GM18873 (cell line): ENCODE measurements at regions not wholly inside any gene's neighbourhood (a gene's known extent, or its start where the extent isn't known, plus 50 kb on each side); places are given as distances from the start of the nearest gene placed in this dataset.

Source experiments
- ATAC-seq: cut with Tn5 transposase; IDR thresholded peaks from one replicate; pipeline ENCODE4 v1.9.1; 2021; ENCODE audit warnings: mild to moderate bottlenecking, moderate library complexity, moderate number of reproducible peaks; ENCODE audit not compliant: unreplicated experiment, low FRiP score

DNA sequence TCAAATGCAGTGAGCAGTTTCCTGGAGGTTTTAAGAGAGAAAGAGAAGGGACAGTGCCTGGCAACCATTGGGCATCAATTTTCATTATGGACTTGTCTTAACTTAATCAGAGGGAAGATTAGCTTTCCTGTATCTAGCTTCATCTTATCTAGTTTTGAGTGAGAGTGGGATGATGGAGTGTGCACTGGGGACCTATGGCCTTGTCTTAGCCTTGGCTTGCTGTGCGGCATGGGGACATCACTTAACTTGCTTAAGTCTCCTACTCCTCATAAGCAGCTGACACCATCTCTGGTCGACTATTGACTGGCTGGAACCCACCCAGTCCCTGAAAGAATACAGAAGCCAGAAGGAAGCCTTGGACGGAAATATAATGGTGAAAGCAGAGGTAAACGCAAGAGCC, 344.0 kb downstream of the SOX11 start:
- no peak for ATAC-seq

DNA sequence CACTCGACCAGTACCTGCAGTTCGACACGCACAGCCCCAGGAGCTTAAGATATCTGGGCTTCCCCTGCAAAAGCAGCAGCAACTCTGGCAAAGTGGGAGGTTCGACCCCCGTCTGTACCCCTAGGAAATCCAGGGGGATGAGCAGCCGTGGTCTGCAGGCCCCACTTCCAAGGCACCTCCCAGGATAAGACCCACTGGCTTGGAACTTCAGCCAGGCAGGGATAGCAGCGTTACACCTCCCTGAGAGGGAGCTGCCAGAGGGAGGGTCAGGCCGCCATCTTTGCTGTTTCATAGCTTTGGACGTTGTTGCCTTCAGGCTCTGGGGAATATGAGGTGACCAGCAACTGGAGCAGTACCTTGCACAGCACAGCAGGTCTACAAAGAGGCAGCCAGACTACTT, 351.1 kb downstream of the SOX11 start:
- ATAC-seq, result no peak

DNA sequence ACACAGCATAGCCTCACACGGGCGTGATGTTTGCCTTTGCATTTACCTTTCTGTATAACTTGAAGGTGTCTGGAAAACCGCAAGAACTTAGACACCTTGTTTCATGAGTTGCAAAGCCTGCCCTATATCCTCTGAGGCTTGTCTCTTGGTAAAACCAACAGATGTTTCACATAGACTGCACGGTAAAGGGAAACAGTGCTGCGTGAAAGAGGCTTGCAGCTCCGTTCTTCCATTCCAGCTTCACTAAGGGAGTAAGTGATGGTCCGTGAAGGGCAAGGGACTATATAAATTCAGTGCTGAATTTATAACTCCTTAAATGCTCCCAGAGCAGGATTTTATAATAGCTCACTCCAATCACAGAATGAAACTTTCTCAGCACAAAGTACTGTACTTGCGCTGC, 360.5 kb downstream of the SOX11 start:
- no peak for ATAC-seq

DNA sequence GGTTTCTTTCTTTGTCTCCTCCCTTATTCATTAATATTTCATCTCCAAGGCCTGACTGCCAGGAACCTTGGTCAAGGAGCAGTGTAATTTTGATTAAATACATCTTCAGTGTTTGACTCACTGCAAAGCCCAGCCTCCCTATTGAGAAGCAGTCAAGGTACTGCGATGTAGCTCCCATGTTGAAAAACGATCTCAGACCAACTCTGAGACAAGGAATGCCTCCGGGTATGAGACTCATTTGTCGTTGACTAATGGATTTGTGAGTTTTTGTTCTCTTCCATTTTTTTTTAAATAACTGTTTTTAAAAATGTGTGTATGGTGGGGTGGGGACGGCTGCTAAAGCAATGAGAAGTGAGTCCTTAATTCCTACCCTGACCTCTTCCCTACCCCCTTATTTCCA, 361.6 kb downstream of the SOX11 start:
- no peak for ATAC-seq

DNA sequence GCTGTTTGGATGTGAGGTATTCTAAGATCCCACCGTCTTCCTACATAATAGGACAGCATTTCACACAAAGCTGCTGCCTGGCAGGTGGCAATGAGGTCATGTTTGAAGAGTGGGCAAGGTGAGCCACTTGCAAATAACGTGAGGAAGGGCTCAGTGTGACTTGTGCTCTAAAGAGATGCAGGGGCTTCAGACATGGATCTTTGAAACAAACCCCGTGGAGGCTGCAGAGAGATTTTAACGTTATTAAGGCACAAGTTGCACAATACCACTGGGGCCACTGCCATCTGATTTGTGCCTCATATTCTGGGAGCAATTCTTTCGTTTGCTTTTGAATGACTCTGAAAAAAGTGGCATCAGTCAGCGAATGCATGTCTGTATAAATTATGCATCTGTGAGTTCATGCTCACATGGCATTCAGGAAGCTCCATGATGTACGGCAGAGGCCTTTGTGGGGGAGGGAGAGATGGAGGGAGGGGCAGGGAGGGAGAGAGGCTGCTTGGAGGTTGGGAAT, 362.0 kb downstream of the SOX11 start:
- no peak for ATAC-seq

DNA sequence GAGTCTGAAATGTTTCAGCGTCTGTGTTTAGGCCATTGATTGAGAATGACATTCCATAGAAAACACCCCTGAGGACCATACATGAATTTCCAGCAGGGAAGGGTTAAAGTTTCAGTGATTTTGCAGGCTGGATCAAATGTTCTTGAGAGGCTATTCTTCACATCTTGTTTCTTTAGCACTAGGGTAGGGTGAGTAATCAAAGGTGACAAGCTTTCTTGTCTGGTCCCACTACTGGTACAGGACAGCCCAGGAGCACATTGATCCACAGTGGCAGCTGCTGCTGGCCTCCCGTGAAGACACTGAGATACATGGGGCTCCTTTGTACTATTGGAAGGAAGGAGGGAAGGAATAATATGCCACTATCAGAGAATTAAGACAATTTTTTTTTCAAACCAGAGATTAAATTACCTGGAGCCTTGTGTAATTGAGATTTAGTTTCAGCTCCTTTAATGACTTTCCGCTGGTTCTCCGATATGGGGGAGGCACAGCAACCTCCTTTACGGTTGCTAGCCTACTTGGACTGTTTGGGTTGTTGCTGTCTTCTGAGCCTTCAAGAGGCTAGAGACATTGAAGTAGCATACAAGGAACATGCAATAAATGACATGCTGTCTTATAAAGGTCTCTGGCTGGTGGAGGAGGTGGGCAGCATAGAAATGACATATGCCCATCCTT, 368.9 kb downstream of the SOX11 start:
- no peak for ATAC-seq

DNA sequence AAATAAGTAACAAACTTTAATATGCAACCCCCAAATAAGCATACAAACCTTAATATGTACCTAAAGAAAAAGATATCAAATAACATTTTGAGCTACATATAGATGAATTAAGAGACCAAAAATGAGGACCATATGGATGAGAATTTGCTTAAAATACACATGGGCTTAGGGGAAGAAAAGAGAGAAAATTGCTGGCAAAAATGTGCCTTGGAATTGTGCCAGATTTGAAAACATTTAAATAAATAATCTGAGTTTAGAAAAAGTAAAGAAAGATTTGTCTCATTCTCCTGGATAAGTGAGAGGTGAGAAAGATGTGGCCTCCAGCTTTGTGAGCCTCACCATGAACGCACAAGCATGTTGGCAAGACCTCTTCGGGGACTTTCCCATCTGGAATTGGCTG, 372.6 kb downstream of the SOX11 start:
- ATAC-seq, result no peak

DNA sequence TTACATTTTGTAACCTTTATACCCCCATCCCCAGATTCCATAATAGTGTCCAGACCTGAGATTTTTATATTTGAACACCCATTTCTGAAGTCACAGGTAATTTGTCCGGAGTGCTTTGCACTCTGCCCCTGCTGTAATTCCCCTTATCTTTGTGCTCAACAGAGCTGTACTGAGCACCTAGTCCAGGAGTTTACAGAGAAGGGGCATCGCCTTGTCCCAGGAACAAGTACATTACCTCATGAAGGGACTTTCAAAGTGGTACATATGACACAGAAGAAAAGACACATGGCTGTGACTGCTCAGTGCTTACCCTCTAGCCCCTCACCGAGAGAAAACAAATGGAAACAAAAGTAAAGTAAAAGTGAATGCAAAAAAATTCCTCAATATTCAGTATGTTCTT, 373.5 kb downstream of the SOX11 start:
- ATAC-seq, result no peak

DNA sequence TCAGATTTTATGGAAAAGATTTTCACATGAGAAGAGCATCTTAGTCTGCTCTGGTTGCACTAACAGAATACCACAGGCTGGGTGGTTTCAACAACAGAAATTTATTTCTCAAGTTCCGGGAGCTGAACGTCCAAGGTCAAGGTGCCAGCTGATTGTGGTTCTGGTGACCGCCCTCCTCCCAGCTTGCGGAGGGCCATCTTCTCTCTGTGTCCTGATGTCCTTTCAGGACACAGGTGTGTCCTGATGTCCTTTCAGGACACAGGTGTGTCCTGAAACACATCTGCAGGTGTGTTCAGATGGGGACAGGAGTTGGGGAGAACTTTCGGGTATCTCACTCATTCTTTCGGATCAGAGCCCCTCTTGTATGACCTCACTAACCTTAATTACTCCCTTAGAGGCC, 374.9 kb downstream of the SOX11 start:
- ATAC-seq, result no peak

DNA sequence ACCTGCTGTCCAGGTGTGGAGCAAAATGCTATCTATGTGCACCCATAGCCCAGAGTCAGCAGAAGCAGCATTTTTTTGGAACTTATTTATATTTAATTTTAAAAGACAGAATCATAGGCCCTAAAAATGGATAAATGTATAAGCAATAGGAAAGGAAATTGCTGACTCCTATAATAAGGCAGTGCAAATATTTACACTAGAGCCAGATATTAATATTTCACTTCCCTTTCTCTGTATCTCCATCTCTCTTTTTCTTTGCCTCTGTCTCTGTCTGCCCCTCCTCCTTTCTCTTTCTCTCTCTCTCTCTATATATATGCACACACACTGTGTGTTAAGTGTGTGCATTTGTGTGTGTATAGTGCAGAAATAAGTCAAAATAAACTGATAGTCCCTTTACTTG, 375.6 kb downstream of the SOX11 start:
- ATAC-seq, result no peak

DNA sequence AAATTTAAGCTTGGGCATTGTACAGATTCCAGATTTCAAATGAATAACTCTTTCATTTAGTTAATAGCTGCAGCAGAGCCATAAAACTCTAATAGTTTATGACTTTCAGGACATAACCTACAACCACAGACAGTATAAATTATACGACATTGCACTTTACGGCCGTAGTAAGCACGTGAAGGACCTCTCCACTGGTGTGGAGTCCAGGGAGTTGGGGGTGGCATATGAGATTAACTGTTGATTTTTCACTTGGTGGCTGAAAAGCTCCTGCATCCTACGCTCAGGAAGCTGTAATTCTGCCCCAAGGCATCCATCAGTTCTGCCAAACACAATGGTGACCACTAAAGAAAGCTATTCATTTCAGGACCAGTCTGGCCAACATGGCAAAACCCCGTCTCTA, 376.2 kb downstream of the SOX11 start:
- no peak for ATAC-seq

DNA sequence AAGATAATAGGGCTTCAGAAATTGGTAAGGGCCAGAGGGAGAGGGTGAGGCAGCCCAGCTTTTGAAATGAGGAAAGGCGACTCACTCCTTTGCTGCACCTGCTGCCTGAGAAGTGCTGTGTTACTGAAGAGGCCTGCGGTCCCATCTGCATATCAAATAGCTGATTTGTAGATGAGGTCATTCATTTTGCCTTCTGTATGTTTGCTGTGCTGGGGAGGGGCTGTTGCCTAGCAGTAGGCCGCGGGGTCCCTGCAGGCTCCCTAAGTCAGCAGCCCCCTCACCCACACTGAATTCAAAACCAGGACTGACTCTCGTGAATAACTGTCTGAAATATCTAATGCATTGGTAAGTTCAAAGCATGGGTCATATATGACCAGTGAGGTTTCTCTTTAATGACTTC, 377.2 kb downstream of the SOX11 start:
- no peak for ATAC-seq

DNA sequence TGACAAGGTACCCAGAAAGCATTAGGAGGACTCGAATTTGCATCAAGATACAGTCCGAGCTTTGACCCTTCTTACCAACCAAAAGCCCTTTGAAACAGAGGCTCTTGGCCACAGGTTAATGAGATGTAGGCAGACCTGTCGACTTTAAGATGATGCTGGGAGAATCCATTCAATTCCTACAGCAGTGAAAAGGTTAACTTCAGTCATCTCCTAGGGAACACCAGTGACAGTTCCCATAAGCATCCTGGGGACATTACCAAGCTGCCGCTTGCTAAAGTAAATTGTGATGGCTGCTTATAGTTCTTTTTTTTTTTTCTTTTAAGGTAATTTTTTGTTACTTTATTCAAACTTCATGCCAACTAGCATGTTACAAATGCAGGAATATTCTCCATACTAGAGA, 379.3 kb downstream of the SOX11 start:
- no peak for ATAC-seq

DNA sequence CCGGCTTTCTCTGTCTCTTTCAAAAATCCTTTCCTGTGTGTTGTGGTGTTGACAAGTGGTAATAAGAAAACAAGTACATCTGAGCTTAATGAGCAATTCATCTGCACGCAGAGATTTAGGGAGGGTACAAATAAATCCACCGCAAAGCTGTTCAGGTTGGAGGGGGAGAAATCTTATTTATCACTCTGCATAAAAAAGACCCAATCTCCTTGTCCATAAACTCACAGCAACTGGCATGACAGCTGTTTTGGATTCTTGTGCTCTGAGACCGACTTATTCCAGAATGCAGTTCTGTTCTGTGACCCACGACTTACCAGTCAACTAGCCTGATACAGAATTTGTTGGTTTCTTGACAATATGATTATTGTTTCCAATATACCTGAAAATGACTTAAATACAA, 380.1 kb downstream of the SOX11 start:
- ATAC-seq, result no peak

DNA sequence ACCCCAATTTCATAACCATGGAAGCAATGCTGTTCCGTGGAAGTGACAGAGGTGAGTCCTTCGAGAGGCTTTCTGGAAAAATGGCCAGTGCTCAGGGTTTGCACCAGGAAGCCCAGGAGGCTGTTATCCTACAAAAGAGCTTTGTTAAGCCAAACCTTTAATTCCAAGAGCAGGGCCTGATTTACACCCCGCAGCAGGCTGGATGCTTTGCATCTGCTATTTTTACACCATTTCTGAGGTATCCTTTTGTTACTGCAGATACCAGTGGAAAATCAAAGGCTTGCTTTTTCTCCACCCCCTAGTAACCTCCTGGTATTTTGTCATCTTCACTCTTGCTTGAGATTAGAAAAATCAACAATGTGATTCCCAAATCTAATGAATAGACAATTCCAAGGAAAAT, 380.6 kb downstream of the SOX11 start:
- no peak for ATAC-seq

DNA sequence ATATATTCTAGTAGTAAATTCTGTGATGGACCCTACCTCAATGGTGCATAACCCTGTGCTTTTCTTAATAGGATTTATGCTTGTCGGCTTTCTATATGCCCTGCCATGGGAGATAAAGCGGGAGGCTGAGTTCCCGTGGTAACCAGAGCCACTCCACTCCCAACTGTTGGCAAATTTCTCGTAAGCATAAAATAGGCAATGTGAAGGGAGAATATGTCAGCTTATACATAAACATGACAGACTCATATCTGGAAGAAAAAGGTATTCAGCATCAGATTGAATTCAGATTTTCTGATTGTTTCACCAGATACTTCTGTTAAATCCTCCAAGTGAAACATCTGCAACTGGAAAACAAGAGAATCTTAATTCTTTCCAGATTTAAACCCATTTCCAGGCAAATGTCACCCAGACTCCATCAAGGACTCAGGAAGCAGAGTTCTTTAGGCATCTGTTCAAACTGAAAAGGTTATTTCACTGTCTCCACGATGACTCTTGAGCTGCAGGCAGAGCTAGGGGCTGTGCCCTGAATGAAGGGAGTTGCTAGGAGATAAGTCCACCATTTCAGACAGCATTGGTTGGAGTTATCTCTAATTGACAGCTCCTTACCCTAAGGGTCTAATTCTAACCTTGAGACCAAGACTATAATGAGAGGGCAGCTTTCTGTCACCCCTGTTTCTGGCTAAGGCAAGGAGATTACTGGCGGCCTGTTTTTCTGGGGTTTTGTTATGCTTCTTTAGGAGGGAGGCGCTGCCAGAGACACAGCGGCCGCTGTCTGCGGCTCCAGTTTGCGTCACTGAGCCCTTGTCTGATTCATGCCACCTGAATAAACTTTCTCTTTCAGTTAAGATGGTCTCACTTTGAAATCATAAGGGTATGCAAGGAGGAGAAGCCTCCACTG, 381.3 kb downstream of the SOX11 start:
- ATAC-seq, result no peak

DNA sequence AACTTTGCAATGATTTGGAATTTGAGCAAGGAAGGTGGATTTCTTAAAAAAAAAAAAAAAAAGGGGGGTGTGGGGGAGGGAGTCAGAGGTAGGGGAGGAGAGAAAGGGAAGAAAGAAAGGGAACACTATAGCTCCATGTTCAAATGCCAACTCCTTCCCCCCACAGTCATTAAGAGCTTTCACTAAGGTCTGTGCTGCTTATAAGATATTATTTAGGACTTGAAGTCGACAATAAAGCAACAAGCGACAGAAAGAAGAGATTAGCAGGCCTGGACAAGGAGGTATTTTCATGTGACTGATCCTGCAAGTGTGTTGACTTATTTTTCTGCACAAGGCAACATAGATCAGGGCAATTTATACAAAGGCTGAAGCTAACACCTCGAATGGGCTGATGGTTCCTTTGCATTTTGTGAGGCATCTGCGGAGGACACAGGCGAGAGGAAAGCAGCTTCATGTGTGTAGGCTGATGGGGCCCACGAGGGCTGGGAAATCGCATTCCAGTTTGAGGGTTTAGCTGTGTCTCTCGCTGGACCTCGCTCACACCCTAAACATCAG, 382.0 kb downstream of the SOX11 start:
- ATAC-seq, result no peak

DNA sequence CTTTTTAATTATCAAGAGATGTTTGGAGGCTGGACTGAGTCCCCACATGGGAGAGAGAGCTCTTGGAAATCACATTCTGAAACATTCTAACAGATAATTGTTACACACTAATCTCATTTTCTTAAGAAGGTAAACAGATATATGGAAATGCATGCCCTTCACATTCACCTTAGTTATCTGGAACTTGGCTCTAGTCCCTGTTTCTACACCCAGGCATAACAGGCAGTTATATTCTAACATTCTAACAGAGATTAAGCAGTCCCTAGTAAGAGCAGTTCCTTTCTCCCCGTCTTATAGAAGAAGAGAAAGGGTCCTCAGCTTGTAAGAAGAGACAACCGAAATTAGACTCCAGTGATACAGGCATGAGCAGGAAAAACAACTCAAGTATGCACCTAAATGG, 385.4 kb downstream of the SOX11 start:
- ATAC-seq, result no peak

DNA sequence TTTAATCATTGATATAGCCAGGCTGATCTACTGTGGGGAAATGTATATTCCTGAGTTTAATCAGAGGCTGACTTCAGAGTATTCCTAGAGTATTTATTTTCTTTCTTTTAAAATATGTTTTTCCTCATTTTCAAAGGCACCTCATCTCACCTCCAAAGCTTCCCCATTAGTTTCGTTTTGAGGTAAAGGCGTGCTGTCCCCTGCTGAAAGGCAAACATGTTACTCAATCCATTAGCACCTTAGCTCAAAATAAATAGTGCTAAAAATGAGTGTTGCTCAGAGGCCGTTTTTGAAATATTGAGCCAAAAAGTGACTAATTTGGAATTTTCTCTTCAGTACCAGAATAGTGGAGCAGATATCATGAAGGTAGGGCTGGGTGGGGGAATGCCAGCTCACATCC, 386.2 kb downstream of the SOX11 start:
- no peak for ATAC-seq

DNA sequence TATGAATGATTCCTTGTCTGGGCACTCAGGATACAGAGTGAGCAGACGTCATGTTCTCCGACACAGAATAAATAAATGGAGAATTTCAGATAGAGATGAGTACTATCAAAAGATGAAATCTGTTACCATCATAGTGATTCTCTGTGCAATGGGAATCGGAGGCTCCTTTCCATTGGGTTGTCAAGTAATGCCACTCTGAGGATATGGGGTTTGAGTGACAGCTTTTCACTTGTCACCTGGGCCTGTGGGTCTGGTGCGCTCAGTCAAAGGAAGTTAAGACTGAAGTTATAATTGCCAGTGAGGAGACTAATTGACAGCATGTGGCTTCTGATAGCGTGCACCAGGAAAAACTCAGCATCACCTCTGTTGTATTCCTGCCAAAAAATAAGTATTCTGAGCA, 387.2 kb downstream of the SOX11 start:
- no peak for ATAC-seq

DNA sequence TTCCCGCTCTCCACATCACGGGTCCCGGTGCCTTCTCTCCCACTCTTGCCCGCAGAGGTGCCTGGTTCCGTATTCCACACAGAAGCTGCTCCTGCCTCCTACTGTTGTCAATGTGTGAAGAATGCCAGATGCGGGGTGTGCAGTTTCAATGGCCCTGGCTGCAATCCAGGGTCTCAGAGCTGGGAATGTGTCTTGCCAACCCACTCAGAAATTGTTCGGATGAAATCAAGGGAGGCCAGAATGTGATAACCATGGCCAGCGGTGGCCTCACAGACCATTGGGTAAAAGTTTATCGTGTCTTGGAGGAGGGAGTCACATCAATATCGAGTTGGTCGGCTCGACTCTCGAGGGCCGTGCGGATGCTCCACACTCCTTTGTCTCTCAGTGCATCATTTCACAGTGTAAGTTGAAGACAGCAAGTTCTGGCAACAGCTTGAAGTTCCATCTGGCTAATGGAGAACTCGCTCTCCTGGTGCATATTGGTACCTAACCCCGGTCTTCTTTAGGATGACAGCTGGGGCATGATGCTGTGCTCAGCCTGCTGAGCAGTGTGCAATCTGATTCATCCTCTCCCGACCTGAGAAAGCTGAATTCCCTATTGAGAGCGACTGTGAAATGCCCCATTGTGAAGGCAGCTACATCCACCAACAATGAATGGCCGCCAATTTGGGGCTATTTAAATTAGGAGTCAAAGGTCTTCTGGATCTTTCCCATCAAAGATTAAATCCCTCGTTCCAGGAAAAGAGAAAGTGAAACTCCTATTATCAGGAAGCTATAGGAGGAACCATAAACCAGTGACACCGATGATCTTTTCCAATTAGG, 389.0 kb downstream of the SOX11 start:
- no peak for ATAC-seq
